DND-41 (cell line): ENCODE measurements at regions not wholly inside any gene's neighbourhood (a gene's known extent, or its start where the extent isn't known, plus 50 kb on each side); places are given as distances from the start of the nearest gene placed in this dataset.

Experiments
- ATAC-seq: fragments of 200-7000 bp; cut with Tn5 transposase; 3 replicates; pipeline ENCODE4 v1.9.1; 2021; ENCODE audit warnings: low read depth; ENCODE audit not compliant: insufficient read depth
- DNase-seq: peaks from one replicate; pipeline ENCODE4 v3.0.0-alpha.2; 2020
- H2AFZ ChIP-seq: 2 replicates; pipeline ENCODE4 v1.6.0; 2012; ENCODE audit warnings: low read depth, low read length
- H3K27ac ChIP-seq: 2 replicates; pipeline ENCODE4 v1.5.1; 2012; ENCODE audit warnings: low read length, inconsistent platforms
- H3K27me3 ChIP-seq: fragments of 200-600 bp; sonication (generic); 2 replicates; pipeline ENCODE4 v1.6.0; 2012; ENCODE audit warnings: low read length, mild to moderate bottlenecking, inconsistent platforms; ENCODE audit not compliant: insufficient read depth, poor library complexity
- H3K36me3 ChIP-seq: 2 replicates; pipeline ENCODE4 v1.5.1; 2012; ENCODE audit warnings: low read length, inconsistent platforms; ENCODE audit not compliant: insufficient read depth
- H3K4me1 ChIP-seq: 2 replicates; pipeline ENCODE4 v1.5.1; 2012; ENCODE audit warnings: mild to moderate bottlenecking, low read length; ENCODE audit not compliant: insufficient read depth
- H3K4me2 ChIP-seq: 2 replicates; pipeline ENCODE4 v1.6.0; 2012; ENCODE audit warnings: mild to moderate bottlenecking, moderate library complexity, low read length, inconsistent platforms; ENCODE audit not compliant: insufficient read depth
- H3K4me3 ChIP-seq, 2 experiments: fragments of 200-600 bp in 1 of 2; shearing (Covaris generic) in 1 of 2; 2 replicates each; pipeline ENCODE4 v1.5.1; 2012 to 2016; ENCODE audit warnings: inconsistent platforms in 2 of 2, low read length in 2 of 2, mild to moderate bottlenecking in 2 of 2, low read depth in 1 of 2, moderate library complexity in 1 of 2
- H3K79me2 ChIP-seq: 2 replicates; pipeline ENCODE4 v1.6.0; 2012; ENCODE audit warnings: low read length, inconsistent platforms; ENCODE audit not compliant: insufficient read depth
- H3K9ac ChIP-seq: 2 replicates; pipeline ENCODE4 v1.6.0; 2012; ENCODE audit warnings: low read depth, mild to moderate bottlenecking, inconsistent platforms, low read length, moderate library complexity
- H3K9me3 ChIP-seq: 2 replicates; pipeline ENCODE4 v1.5.1; 2012; ENCODE audit warnings: low read length, moderate library complexity, mild to moderate bottlenecking, inconsistent platforms; ENCODE audit not compliant: insufficient read depth, severe bottlenecking
- H4K20me1 ChIP-seq: 2 replicates; pipeline ENCODE4 v1.6.0; 2012; ENCODE audit warnings: low read length; ENCODE audit not compliant: insufficient read depth
- CTCF ChIP-seq: IDR thresholded peaks from 2 replicates; pipeline ENCODE4 v1.5.1; 2012; ENCODE audit warnings: borderline replicate concordance, low read length, moderate library complexity, mild to moderate bottlenecking; ENCODE audit not compliant: poor library complexity, severe bottlenecking; ENCODE audit errors: extremely low read depth
- EZH2 ChIP-seq: IDR thresholded peaks from 3 replicates; pipeline ENCODE4 v1.6.1; 2012; ENCODE audit warnings: borderline replicate concordance, low read depth, mild to moderate bottlenecking, moderate library complexity, low read length, inconsistent platforms; ENCODE audit not compliant: severe bottlenecking

- no peak overlapping the region for H2AFZ ChIP-seq
- H3K4me2 ChIP-seq: no peak overlapping the region
- TF ChIP-seq EZH2 (no peak), CTCF (no peak)
- H3K4me1 ChIP-seq: no peaks in the 10 kb centered on the region
- no peak overlapping the region for H3K4me3 ChIP-seq
- H3K79me2 ChIP-seq: no peaks in the 10 kb centered on the region
- H3K9me3 ChIP-seq: no peaks in the 10 kb centered on the region
- H3K36me3 ChIP-seq: no peaks in the 10 kb centered on the region
- DNase-seq (no peak), ATAC-seq (no peak)
- no peaks in the 10 kb centered on the region for H4K20me1 ChIP-seq
- peaks cover 10% of the 10 kb centered on the region for H3K27me3 ChIP-seq
- no peak overlapping the region for H3K9ac ChIP-seq
- no peak overlapping the region for H3K27ac ChIP-seq
These were observed 258.3 kb downstream of the ANKRD60 start for GRCh38 chr20:57970116-57970515.

DNA sequence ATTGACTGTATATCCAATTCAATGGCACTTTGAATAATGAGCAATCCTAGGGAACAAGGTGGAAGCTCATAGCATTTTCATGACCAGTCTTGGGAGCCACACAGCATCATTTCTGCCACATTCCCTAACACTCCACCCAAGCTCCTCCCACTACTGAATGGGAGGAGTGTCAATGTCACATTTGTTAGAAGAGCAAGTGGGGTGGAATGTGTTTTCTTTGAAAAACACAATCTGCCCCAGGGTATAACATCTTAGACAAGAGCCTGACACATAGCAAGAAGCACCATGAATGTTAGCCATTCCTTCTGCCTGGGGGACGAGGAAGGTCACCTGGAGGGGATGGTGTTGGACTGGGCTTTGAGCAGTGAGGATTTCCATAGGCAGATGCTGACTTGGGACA is 258.3 kb upstream of the PMEPA1 start:
- Histone ChIP-seq H4K20me1 (no peaks in the 10 kb centered on the region), H3K4me2 (no peak overlapping the region), H3K79me2 (no peaks in the 10 kb centered on the region), H3K9me3 (no peaks in the 10 kb centered on the region), H3K36me3 (no peaks in the 10 kb centered on the region), H3K27me3 (peaks cover 10% of the 10 kb centered on the region), H3K4me1 (no peaks in the 10 kb centered on the region), H3K9ac (no peak overlapping the region), H3K4me3 (no peak overlapping the region), H2AFZ (no peak overlapping the region), H3K27ac (no peak overlapping the region)
- ATAC-seq: no peak
- DNase-seq: no peak
- TF ChIP-seq CTCF: no peak
- no peak for TF ChIP-seq EZH2

- no peaks in the 10 kb centered on the region for H3K79me2 ChIP-seq
- H4K20me1 ChIP-seq: no peaks in the 10 kb centered on the region
- TF ChIP-seq CTCF (no peak), EZH2 (no peak)
- DNase-seq (no peak), ATAC-seq (no peak)
- no peak overlapping the region for H3K4me2 ChIP-seq
- H3K27me3 ChIP-seq: peaks cover 10% of the 10 kb centered on the region
- no peak overlapping the region for H3K9ac ChIP-seq
- no peaks in the 10 kb centered on the region for H3K4me1 ChIP-seq
- H3K4me3 ChIP-seq: no peak overlapping the region
- no peaks in the 10 kb centered on the region for H3K9me3 ChIP-seq
- H3K36me3 ChIP-seq: no peaks in the 10 kb centered on the region
- H3K27ac ChIP-seq: no peak overlapping the region
- H2AFZ ChIP-seq: no peak overlapping the region
These were observed 257.5 kb upstream of the PMEPA1 start for GRCh38 chr20:57967364-57967763.

- Histone ChIP-seq H4K20me1 (no peaks in the 10 kb centered on the region), H3K27me3 (peaks cover 10% of the 10 kb centered on the region), H3K36me3 (no peaks in the 10 kb centered on the region), H3K9me3 (no peaks in the 10 kb centered on the region), H3K4me1 (no peaks in the 10 kb centered on the region), H3K27ac (no peak overlapping the region), H3K4me2 (no peak overlapping the region), H3K9ac (no peak overlapping the region), H3K79me2 (no peaks in the 10 kb centered on the region), H2AFZ (no peak overlapping the region), H3K4me3 (no peak overlapping the region)
- no peak for ATAC-seq
- TF ChIP-seq EZH2: no peak
- TF ChIP-seq CTCF: no peak
- DNase-seq: no peak
These were observed 256.8 kb upstream of the PMEPA1 start for GRCh38 chr20:57966620-57967019.
